ENCODE measurements at regions not wholly inside any gene's neighbourhood (a gene's known extent, or its start where the extent isn't known, plus 50 kb on each side); places are given as distances from the start of the nearest gene placed in this dataset.

GRCh38 chr3:31247063-31247447, 285.7 kb upstream of the STT3B start:
- no peaks in the 10 kb centered on the region for H3K27me3 ChIP-seq (ENCODE audit: control insufficient read depth in 5 of 5, insufficient read depth in 4 of 5, low read length in 5 of 5)
- no peaks in the 10 kb centered on the region for H3K9me3 ChIP-seq (ENCODE audit: control insufficient read depth in 5 of 5, low read length in 5 of 5)
- H3K27ac ChIP-seq (ENCODE audit: low read depth, low read length), result no peak overlapping the region
- H3K9ac ChIP-seq (ENCODE audit: low read length in 5 of 5), result no peak overlapping the region
- no peaks in the 10 kb centered on the region for H3K36me3 ChIP-seq (ENCODE audit: control insufficient read depth in 5 of 5, insufficient read depth in 5 of 5, low read length in 5 of 5)
- no peaks in the 10 kb centered on the region for H3K4me1 ChIP-seq (ENCODE audit: control insufficient read depth in 5 of 5, insufficient read depth in 5 of 5, low read length in 5 of 5)
- no peak overlapping the region for H3K4me3 ChIP-seq (ENCODE audit: low read depth in 1 of 5, low read length in 5 of 5)

- Histone ChIP-seq H3K36me3 (ENCODE audit: control insufficient read depth in 5 of 5, insufficient read depth in 5 of 5, low read length in 5 of 5) (no peaks in the 10 kb centered on the region), H3K27me3 (ENCODE audit: control insufficient read depth in 5 of 5, insufficient read depth in 4 of 5, low read length in 5 of 5) (no peaks in the 10 kb centered on the region), H3K4me3 (ENCODE audit: low read depth in 1 of 5, low read length in 5 of 5) (no peak overlapping the region), H3K9me3 (ENCODE audit: control insufficient read depth in 5 of 5, low read length in 5 of 5) (no peaks in the 10 kb centered on the region), H3K4me1 (ENCODE audit: control insufficient read depth in 5 of 5, insufficient read depth in 5 of 5, low read length in 5 of 5) (no peaks in the 10 kb centered on the region), H3K9ac (ENCODE audit: low read length in 5 of 5) (no peak overlapping the region), H3K27ac (ENCODE audit: low read depth, low read length) (no peak overlapping the region)
These were observed 284.7 kb upstream of the STT3B start for GRCh38 chr3:31247850-31248562.

- Histone ChIP-seq H3K36me3 (ENCODE audit: control insufficient read depth in 5 of 5, insufficient read depth in 5 of 5, low read length in 5 of 5) (no peaks in the 10 kb centered on the region), H3K27me3 (ENCODE audit: control insufficient read depth in 5 of 5, insufficient read depth in 4 of 5, low read length in 5 of 5) (no peaks in the 10 kb centered on the region), H3K9me3 (ENCODE audit: control insufficient read depth in 5 of 5, low read length in 5 of 5) (no peaks in the 10 kb centered on the region), H3K9ac (ENCODE audit: low read length in 5 of 5) (no peak overlapping the region), H3K4me3 (ENCODE audit: low read depth in 1 of 5, low read length in 5 of 5) (no peak overlapping the region), H3K27ac (ENCODE audit: low read depth, low read length) (no peak overlapping the region), H3K4me1 (ENCODE audit: control insufficient read depth in 5 of 5, insufficient read depth in 5 of 5, low read length in 5 of 5) (no peaks in the 10 kb centered on the region)
These were observed 284.1 kb upstream of the STT3B start for GRCh38 chr3:31248563-31248992.

- no peaks in the 10 kb centered on the region for H3K27me3 ChIP-seq (ENCODE audit: control insufficient read depth in 5 of 5, insufficient read depth in 4 of 5, low read length in 5 of 5)
- H3K27ac ChIP-seq (ENCODE audit: low read depth, low read length), result no peak overlapping the region
- H3K4me1 ChIP-seq (ENCODE audit: control insufficient read depth in 5 of 5, insufficient read depth in 5 of 5, low read length in 5 of 5), result no peaks in the 10 kb centered on the region
- H3K9me3 ChIP-seq (ENCODE audit: control insufficient read depth in 5 of 5, low read length in 5 of 5), result no peaks in the 10 kb centered on the region
- H3K9ac ChIP-seq (ENCODE audit: low read length in 5 of 5), result no peak overlapping the region
- H3K4me3 ChIP-seq (ENCODE audit: low read depth in 1 of 5, low read length in 5 of 5), result no peak overlapping the region
- H3K36me3 ChIP-seq (ENCODE audit: control insufficient read depth in 5 of 5, insufficient read depth in 5 of 5, low read length in 5 of 5), result no peaks in the 10 kb centered on the region
These were observed 283.2 kb upstream of the STT3B start for GRCh38 chr3:31249545-31249944.

- Histone ChIP-seq H3K9ac (ENCODE audit: low read length in 5 of 5) (no peak overlapping the region), H3K27me3 (ENCODE audit: control insufficient read depth in 5 of 5, insufficient read depth in 4 of 5, low read length in 5 of 5) (no peaks in the 10 kb centered on the region), H3K4me3 (ENCODE audit: low read depth in 1 of 5, low read length in 5 of 5) (no peak overlapping the region), H3K9me3 (ENCODE audit: control insufficient read depth in 5 of 5, low read length in 5 of 5) (no peaks in the 10 kb centered on the region), H3K36me3 (ENCODE audit: control insufficient read depth in 5 of 5, insufficient read depth in 5 of 5, low read length in 5 of 5) (no peaks in the 10 kb centered on the region), H3K4me1 (ENCODE audit: control insufficient read depth in 5 of 5, insufficient read depth in 5 of 5, low read length in 5 of 5) (no peaks in the 10 kb centered on the region), H3K27ac (ENCODE audit: low read depth, low read length) (no peak overlapping the region)
These were observed 282.5 kb upstream of the STT3B start for GRCh38 chr3:31250116-31250777.

- Histone ChIP-seq H3K4me1 (ENCODE audit: control insufficient read depth in 5 of 5, insufficient read depth in 5 of 5, low read length in 5 of 5) (no peaks in the 10 kb centered on the region), H3K9me3 (ENCODE audit: control insufficient read depth in 5 of 5, low read length in 5 of 5) (no peaks in the 10 kb centered on the region), H3K36me3 (ENCODE audit: control insufficient read depth in 5 of 5, insufficient read depth in 5 of 5, low read length in 5 of 5) (no peaks in the 10 kb centered on the region), H3K27me3 (ENCODE audit: control insufficient read depth in 5 of 5, insufficient read depth in 4 of 5, low read length in 5 of 5) (no peaks in the 10 kb centered on the region), H3K9ac (ENCODE audit: low read length in 5 of 5) (no peak overlapping the region), H3K4me3 (ENCODE audit: low read depth in 1 of 5, low read length in 5 of 5) (no peak overlapping the region), H3K27ac (ENCODE audit: low read depth, low read length) (no peak overlapping the region)
These were observed 281.6 kb upstream of the STT3B start for GRCh38 chr3:31251083-31251482.

- no peak overlapping the region for H3K4me3 ChIP-seq (ENCODE audit: low read depth in 1 of 5, low read length in 5 of 5)
- H3K27me3 ChIP-seq (ENCODE audit: control insufficient read depth in 5 of 5, insufficient read depth in 4 of 5, low read length in 5 of 5), result no peaks in the 10 kb centered on the region
These were observed 280.2 kb upstream of the STT3B start for GRCh38 chr3:31252216-31253185.

GRCh38 chr3:31253782-31254181, 278.9 kb upstream of the STT3B start:
- Histone ChIP-seq H3K9me3 (ENCODE audit: control insufficient read depth in 5 of 5, low read length in 5 of 5) (no peaks in the 10 kb centered on the region), H3K27ac (ENCODE audit: low read depth, low read length) (no peak overlapping the region), H3K4me1 (ENCODE audit: control insufficient read depth in 5 of 5, insufficient read depth in 5 of 5, low read length in 5 of 5) (no peaks in the 10 kb centered on the region), H3K4me3 (ENCODE audit: low read depth in 1 of 5, low read length in 5 of 5) (no peak overlapping the region), H3K27me3 (ENCODE audit: control insufficient read depth in 5 of 5, insufficient read depth in 4 of 5, low read length in 5 of 5) (no peaks in the 10 kb centered on the region), H3K9ac (ENCODE audit: low read length in 5 of 5) (no peak overlapping the region), H3K36me3 (ENCODE audit: control insufficient read depth in 5 of 5, insufficient read depth in 5 of 5, low read length in 5 of 5) (no peaks in the 10 kb centered on the region)

More at GRCh38 chr3:31252216-31253185, 280.2 kb upstream of the STT3B start:
- Histone ChIP-seq H3K9me3 (ENCODE audit: control insufficient read depth in 5 of 5, low read length in 5 of 5) (no peaks in the 10 kb centered on the region), H3K9ac (ENCODE audit: low read length in 5 of 5) (no peak overlapping the region), H3K4me1 (ENCODE audit: control insufficient read depth in 5 of 5, insufficient read depth in 5 of 5, low read length in 5 of 5) (no peaks in the 10 kb centered on the region), H3K27ac (ENCODE audit: low read depth, low read length) (no peak overlapping the region), H3K36me3 (ENCODE audit: control insufficient read depth in 5 of 5, insufficient read depth in 5 of 5, low read length in 5 of 5) (no peaks in the 10 kb centered on the region)

- H3K9me3 ChIP-seq (ENCODE audit: control insufficient read depth in 5 of 5, low read length in 5 of 5), result peaks cover 0 to 4% (median 3%) of the 10 kb centered on the region in 5 donors
- no peak overlapping the region for H3K27ac ChIP-seq (ENCODE audit: low read depth, low read length)
- H3K27me3 ChIP-seq (ENCODE audit: control insufficient read depth in 5 of 5, insufficient read depth in 4 of 5, low read length in 5 of 5), result no peaks in the 10 kb centered on the region
- no peak overlapping the region for H3K9ac ChIP-seq (ENCODE audit: low read length in 5 of 5)
- H3K4me3 ChIP-seq (ENCODE audit: low read depth in 1 of 5, low read length in 5 of 5), result no peak overlapping the region
- H3K4me1 ChIP-seq (ENCODE audit: control insufficient read depth in 5 of 5, insufficient read depth in 5 of 5, low read length in 5 of 5), result no peaks in the 10 kb centered on the region
- H3K36me3 ChIP-seq (ENCODE audit: control insufficient read depth in 5 of 5, insufficient read depth in 5 of 5, low read length in 5 of 5), result no peaks in the 10 kb centered on the region
These were observed 278.2 kb upstream of the STT3B start for GRCh38 chr3:31254483-31254882.

Data from subcutaneous abdominal adipose tissue (tissue), 5 donors.